ENCODE measurements at regions not wholly inside any gene's neighbourhood (a gene's known extent, or its start where the extent isn't known, plus 50 kb on each side); places are given as distances from the start of the nearest gene placed in this dataset.

GRCh38 chr15:38626443-38627050 lies 61.9 kb upstream of the RASGRP1 start:
- Histone ChIP-seq H3K27me3 (no peaks in the 10 kb centered on the region), H3K36me3 (no peaks in the 10 kb centered on the region)

GRCh38 chr15:38627689-38628277 lies 63.2 kb upstream of the RASGRP1 start:
- Histone ChIP-seq H3K36me3 (no peaks in the 10 kb centered on the region), H3K4me3 (no peak overlapping the region), H3K9me3 (no peaks in the 10 kb centered on the region), H3K4me1 (no peaks in the 10 kb centered on the region), H3K27ac (no peak overlapping the region), H3K27me3 (no peaks in the 10 kb centered on the region)
- no peak for TF ChIP-seq POLR2A (IDR thresholded peaks at IDR 0.05)
- TF ChIP-seq CTCF (IDR thresholded peaks at IDR 0.05): peak in 2 of 6 experiments; percentile 17 to 18
- no peak for DNase-seq

More at GRCh38 chr15:38626443-38627050, 61.9 kb upstream of the RASGRP1 start:
- Histone ChIP-seq H3K4me3 (no peak overlapping the region), H3K9me3 (no peaks in the 10 kb centered on the region), H3K4me1 (no peaks in the 10 kb centered on the region), H3K27ac (no peak overlapping the region)
- no peak for TF ChIP-seq CTCF (IDR thresholded peaks at IDR 0.05)
- no peak for TF ChIP-seq POLR2A (IDR thresholded peaks at IDR 0.05)
- no peak for DNase-seq

GRCh38 chr15:38631119-38632075 lies 66.8 kb upstream of the RASGRP1 start:
- no peaks in the 10 kb centered on the region for H3K36me3 ChIP-seq
- H3K27me3 ChIP-seq: no peaks in the 10 kb centered on the region
- no peak overlapping the region for H3K27ac ChIP-seq
- DNase-seq: no peak
- H3K4me1 ChIP-seq: no peaks in the 10 kb centered on the region
- TF ChIP-seq CTCF (IDR thresholded peaks at IDR 0.05): no peak
- H3K4me3 ChIP-seq: no peak overlapping the region
- H3K9me3 ChIP-seq: no peaks in the 10 kb centered on the region

GRCh38 chr15:38635170-38635569 lies 70.6 kb upstream of the RASGRP1 start:
- Histone ChIP-seq H3K27ac (no peak overlapping the region), H3K4me3 (no peak overlapping the region), H3K27me3 (no peaks in the 10 kb centered on the region), H3K9me3 (no peaks in the 10 kb centered on the region), H3K4me1 (no peaks in the 10 kb centered on the region), H3K36me3 (no peaks in the 10 kb centered on the region)
- no peak for DNase-seq
- TF ChIP-seq CTCF (IDR thresholded peaks at IDR 0.05): no peak
- no peak for TF ChIP-seq POLR2A (IDR thresholded peaks at IDR 0.05)

- Histone ChIP-seq H3K27ac (no peak overlapping the region), H3K27me3 (no peaks in the 10 kb centered on the region), H3K4me3 (no peak overlapping the region), H3K4me1 (no peaks in the 10 kb centered on the region), H3K9me3 (no peaks in the 10 kb centered on the region), H3K36me3 (no peaks in the 10 kb centered on the region)
- DNase-seq: no peak
- TF ChIP-seq CTCF (IDR thresholded peaks at IDR 0.05) (no peak), POLR2A (IDR thresholded peaks at IDR 0.05) (no peak)
These were observed 72.0 kb upstream of the RASGRP1 start for GRCh38 chr15:38636597-38636996.
